Osteoblast (primary cell): ENCODE measurements at regions not wholly inside any gene's neighbourhood (a gene's known extent, or its start where the extent isn't known, plus 50 kb on each side); places are given as distances from the start of the nearest gene placed in this dataset.
"Not testable (repeated sequence)": the region's sequence is repeated elsewhere in the genome, so short reads cannot be mapped to it uniquely, and the experiment has no call there.

ENCODE experiments used
- DNase-seq: peaks from one replicate; pipeline ENCODE4 v3.0.0; 2011; ENCODE audit warnings: low spot score, mixed read lengths; ENCODE audit not compliant: insufficient read length; ENCODE audit errors: missing footprints
- H2AFZ ChIP-seq: 2 replicates; pipeline ENCODE4 v1.6.0; 2011; ENCODE audit warnings: mild to moderate bottlenecking, low read length
- H3K27ac ChIP-seq: 2 replicates; pipeline ENCODE4 v1.5.1; 2011; ENCODE audit warnings: mild to moderate bottlenecking, low read depth, low read length, moderate library complexity
- H3K27me3 ChIP-seq: 2 replicates; pipeline ENCODE4 v1.6.0; 2012; ENCODE audit warnings: mild to moderate bottlenecking, control low read depth, inconsistent platforms, low read length, moderate library complexity; ENCODE audit not compliant: insufficient read depth
- H3K36me3 ChIP-seq: 2 replicates; pipeline ENCODE4 v1.5.1; 2011; ENCODE audit warnings: mild to moderate bottlenecking, low read length, control low read depth, moderate library complexity; ENCODE audit not compliant: insufficient read depth
- H3K4me1 ChIP-seq: 2 replicates; pipeline ENCODE4 v1.5.1; 2011; ENCODE audit warnings: mild to moderate bottlenecking, low read length, control low read depth, moderate library complexity; ENCODE audit not compliant: insufficient read depth
- H3K4me2 ChIP-seq: 2 replicates; pipeline ENCODE4 v1.6.0; 2011; ENCODE audit warnings: mild to moderate bottlenecking, low read length; ENCODE audit not compliant: insufficient read depth
- H3K4me3 ChIP-seq: fragments of 200-600 bp; sonication (generic); 3 replicates; pipeline ENCODE4 v1.5.1; 2012; ENCODE audit warnings: mild to moderate bottlenecking, low read length, inconsistent platforms; ENCODE audit not compliant: insufficient read depth
- H3K79me2 ChIP-seq: 2 replicates; pipeline ENCODE4 v1.6.0; 2012; ENCODE audit warnings: mild to moderate bottlenecking, low read length, control low read depth, inconsistent platforms; ENCODE audit not compliant: insufficient read depth
- H3K9me3 ChIP-seq: 2 replicates; pipeline ENCODE4 v1.5.1; 2011; ENCODE audit warnings: low read depth, low read length, control low read depth
- H4K20me1 ChIP-seq: 2 replicates; pipeline ENCODE4 v1.6.0; 2012; ENCODE audit warnings: mild to moderate bottlenecking, low read length, control low read depth; ENCODE audit not compliant: insufficient read depth
- TF ChIP-seq, protein P1 (sequence below): IDR thresholded peaks from 2 replicates; pipeline ENCODE4 v1.5.1; 2011; ENCODE audit warnings: mild to moderate bottlenecking, low read depth, low read length, moderate library complexity; ENCODE audit errors: extremely low read depth

DNA sequence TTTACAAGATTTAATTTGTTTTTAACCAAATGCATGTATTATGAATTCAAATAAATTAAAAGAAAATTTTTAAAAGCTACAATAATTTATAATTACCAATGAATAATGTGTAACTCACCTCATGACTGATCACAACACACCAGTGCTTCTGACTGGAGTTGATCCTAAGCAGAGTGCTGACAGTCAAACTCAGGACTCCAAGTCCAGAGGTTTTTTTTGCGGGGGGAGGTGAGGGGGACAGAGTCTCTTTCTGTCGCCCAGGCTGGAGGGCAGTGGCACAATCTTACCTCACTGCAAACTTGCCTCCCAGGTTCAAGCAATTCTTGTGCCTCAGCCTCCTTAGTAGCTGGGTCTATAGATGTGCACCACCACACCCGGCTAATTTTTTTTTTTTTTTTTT lies 71.0 kb upstream of the MELK start:
- DNase-seq = no peak
- Histone ChIP-seq H3K9me3 (no peaks in the 10 kb centered on the region), H3K27ac (no peak overlapping the region), H3K4me1 (no peaks in the 10 kb centered on the region), H3K36me3 (no peaks in the 10 kb centered on the region), H3K4me3 (no peak overlapping the region), H3K4me2 (no peak overlapping the region), H3K27me3 (peaks cover 7% of the 10 kb centered on the region), H2AFZ (no peak overlapping the region), H4K20me1 (no peaks in the 10 kb centered on the region), H3K79me2 (no peaks in the 10 kb centered on the region)
- TF ChIP-seq, protein P1, sequence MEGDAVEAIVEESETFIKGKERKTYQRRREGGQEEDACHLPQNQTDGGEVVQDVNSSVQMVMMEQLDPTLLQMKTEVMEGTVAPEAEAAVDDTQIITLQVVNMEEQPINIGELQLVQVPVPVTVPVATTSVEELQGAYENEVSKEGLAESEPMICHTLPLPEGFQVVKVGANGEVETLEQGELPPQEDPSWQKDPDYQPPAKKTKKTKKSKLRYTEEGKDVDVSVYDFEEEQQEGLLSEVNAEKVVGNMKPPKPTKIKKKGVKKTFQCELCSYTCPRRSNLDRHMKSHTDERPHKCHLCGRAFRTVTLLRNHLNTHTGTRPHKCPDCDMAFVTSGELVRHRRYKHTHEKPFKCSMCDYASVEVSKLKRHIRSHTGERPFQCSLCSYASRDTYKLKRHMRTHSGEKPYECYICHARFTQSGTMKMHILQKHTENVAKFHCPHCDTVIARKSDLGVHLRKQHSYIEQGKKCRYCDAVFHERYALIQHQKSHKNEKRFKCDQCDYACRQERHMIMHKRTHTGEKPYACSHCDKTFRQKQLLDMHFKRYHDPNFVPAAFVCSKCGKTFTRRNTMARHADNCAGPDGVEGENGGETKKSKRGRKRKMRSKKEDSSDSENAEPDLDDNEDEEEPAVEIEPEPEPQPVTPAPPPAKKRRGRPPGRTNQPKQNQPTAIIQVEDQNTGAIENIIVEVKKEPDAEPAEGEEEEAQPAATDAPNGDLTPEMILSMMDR = no peak

DNA sequence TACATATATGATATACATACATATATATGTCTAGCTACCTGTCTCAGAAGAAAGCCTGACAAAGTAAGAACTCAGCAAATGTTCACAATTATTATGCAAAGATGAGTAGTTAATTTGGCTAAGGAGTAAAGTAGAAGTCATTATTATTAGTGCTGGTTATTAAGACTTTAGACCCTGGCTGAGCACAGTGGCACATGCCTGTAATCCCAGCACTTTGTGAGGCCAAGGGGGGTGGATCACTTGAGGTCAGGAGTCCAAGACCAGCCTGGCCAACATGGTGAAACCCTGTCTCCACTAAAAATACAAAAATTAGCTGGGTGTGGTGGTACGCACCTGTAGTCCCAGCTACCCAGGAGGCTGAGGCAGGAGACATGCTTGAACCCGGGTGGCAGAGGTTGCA lies 71.8 kb upstream of the MELK start:
- DNase-seq, H3K4me1 ChIP-seq, H2AFZ ChIP-seq, H3K9me3 ChIP-seq, H3K4me2 ChIP-seq, H3K4me3 ChIP-seq, H3K36me3 ChIP-seq, H3K27ac ChIP-seq, H3K27me3 ChIP-seq, H4K20me1 ChIP-seq, H3K79me2 ChIP-seq: not testable (repeated sequence)

DNA sequence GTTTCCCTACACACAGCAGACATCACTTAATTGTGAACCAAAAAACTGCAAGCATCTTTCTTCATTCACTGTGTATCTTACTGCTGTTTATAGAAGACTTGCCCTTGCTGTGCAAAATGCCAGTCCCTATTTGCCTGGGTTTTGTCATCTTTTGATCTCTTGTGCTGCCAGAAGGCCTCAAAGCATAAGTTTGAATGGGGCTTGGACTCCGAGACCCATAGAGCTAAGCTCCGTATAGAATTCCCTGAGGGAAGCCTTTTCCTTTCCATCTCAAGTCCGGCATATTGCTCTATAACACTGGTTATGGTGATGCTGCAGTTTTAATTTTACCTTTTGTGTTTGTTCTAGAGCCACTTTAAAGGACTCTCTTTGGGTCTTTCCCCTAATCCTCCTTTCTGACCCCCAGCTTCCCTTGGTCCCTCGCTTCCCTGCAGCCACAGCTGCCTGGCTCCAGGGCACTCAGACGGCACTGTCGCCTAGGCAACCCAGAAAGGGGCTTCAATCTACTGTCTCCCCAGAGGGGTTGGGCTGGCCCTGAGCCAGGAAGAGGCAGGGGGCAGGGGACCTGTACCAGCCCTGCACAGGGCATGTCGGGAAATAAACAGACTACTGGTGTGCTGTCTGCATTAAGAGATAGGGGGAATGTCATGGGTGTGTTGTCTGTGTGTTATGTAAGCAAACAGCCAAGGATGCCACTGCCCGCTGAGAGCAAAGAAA lies 73.4 kb upstream of the MELK start:
- no peaks in the 10 kb centered on the region for H3K36me3 ChIP-seq
- H3K4me1 ChIP-seq = no peaks in the 10 kb centered on the region
- H3K79me2 ChIP-seq = no peaks in the 10 kb centered on the region
- H3K9me3 ChIP-seq = no peaks in the 10 kb centered on the region
- H4K20me1 ChIP-seq = no peaks in the 10 kb centered on the region
- DNase-seq = no peak
- TF ChIP-seq, protein P1 = no peak
- H3K4me2 ChIP-seq = no peak overlapping the region
- peaks cover 7% of the 10 kb centered on the region for H3K27me3 ChIP-seq
- H3K4me3 ChIP-seq = no peak overlapping the region
- no peak overlapping the region for H2AFZ ChIP-seq
- no peak overlapping the region for H3K27ac ChIP-seq

DNA sequence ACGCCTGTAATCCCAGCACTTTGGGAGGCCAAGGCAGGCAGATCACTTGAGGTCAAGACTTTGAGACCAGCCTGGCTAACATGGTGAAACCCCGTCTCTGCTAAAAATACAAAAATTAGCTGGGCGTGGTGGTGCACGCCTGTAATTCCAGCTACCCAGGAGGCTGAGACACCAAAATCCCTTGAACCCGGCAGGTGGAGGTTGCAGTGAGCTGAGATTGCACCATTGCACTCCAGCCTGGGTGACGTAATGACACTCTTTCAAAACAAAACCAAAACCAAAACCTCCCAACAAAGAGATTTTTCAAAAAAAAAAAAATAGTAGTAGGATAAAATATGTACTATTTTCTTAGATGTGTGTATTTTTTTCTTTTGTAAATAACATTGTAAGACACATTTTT lies 79.1 kb upstream of the MELK start:
- not testable (repeated sequence) for H3K27me3 ChIP-seq, DNase-seq, H3K27ac ChIP-seq, H3K79me2 ChIP-seq, H3K9me3 ChIP-seq, H4K20me1 ChIP-seq, H3K4me3 ChIP-seq, H3K4me1 ChIP-seq, H2AFZ ChIP-seq, H3K36me3 ChIP-seq, H3K4me2 ChIP-seq

DNA sequence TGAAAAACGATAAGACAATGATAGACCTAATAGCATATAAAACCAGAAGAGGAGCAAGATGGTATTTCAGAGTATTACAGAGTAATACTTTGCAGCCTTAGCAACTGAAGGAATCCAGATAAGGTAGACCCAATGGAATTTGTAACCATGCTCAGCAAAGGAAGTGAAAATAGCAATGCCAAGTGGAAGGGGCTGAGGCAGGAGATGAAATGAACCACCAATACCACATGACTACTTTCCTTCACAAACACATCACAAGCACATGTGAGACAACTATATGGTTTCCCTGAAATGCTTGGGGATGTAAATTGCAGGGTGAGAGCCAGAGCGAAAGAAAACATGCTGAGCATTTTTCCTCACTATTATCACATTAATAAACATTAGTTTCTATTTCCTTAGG lies 79.8 kb upstream of the MELK start:
- Histone ChIP-seq H3K27ac (no peak overlapping the region), H3K9me3 (no peaks in the 10 kb centered on the region), H3K27me3 (no peaks in the 10 kb centered on the region), H4K20me1 (no peaks in the 10 kb centered on the region), H3K4me3 (no peak overlapping the region), H2AFZ (peak overlapping the region; percentile 36), H3K36me3 (no peaks in the 10 kb centered on the region), H3K79me2 (no peaks in the 10 kb centered on the region), H3K4me1 (peaks cover 10% of the 10 kb centered on the region), H3K4me2 (no peak overlapping the region)
- TF ChIP-seq, protein P1 = no peak
- DNase-seq = no peak
